Keratinocyte (primary cell): ENCODE measurements at regions not wholly inside any gene's neighbourhood (a gene's known extent, or its start where the extent isn't known, plus 50 kb on each side); places are given as distances from the start of the nearest gene placed in this dataset.
A peak's percentile ranks its signal among the peaks of the same experiment; 100 is the strongest.

ENCODE experiments used
- DNase-seq: peaks from one replicate; pipeline ENCODE4 v3.0.0-alpha.2; 2011; ENCODE audit warnings: low read depth, missing footprints, low spot score
- FAIRE-seq: peaks from 2 replicates; lab custom pipeline; 2011; peaks lifted over from hg19 to GRCh38; lab: Jason Lieb, UNC
- H2AFZ ChIP-seq: 2 replicates; pipeline ENCODE4 v1.6.0; 2012; ENCODE audit warnings: low read length, control low read depth, inconsistent platforms; ENCODE audit not compliant: control insufficient read depth
- H3K27ac ChIP-seq: 2 replicates; pipeline ENCODE4 v1.5.1; 2011; ENCODE audit warnings: low read length; ENCODE audit not compliant: control insufficient read depth, insufficient read depth
- H3K27me3 ChIP-seq: 3 replicates; pipeline ENCODE4 v1.6.0; 2011; ENCODE audit warnings: low read length; ENCODE audit not compliant: control insufficient read depth, insufficient read depth; ENCODE audit errors: extremely low read depth
- H3K36me3 ChIP-seq, 2 experiments: 2 replicates in 1 of 2; 3 replicates in 1 of 2; pipeline ENCODE4 v1.5.1; 2011; ENCODE audit warnings: low read length in 2 of 2, mild to moderate bottlenecking in 1 of 2; ENCODE audit not compliant: control insufficient read depth in 2 of 2, insufficient read depth in 2 of 2; ENCODE audit errors: extremely low read depth in 1 of 2
- H3K4me1 ChIP-seq: 3 replicates; pipeline ENCODE4 v1.5.1; 2011; ENCODE audit warnings: low read length; ENCODE audit not compliant: control insufficient read depth, insufficient read depth; ENCODE audit errors: extremely low read depth
- H3K4me2 ChIP-seq: 3 replicates; pipeline ENCODE4 v1.6.0; 2011; ENCODE audit warnings: low read depth, low read length; ENCODE audit not compliant: control insufficient read depth, insufficient read depth; ENCODE audit errors: extremely low read depth
- H3K4me3 ChIP-seq, 3 experiments: fragments of 200-600 bp in 1 of 3; sonication (generic) in 1 of 3; 2 replicates in 2 of 3; 3 replicates in 1 of 3; pipeline ENCODE4 v1.5.1; 2011 to 2016; ENCODE audit warnings: low read length in 3 of 3, mild to moderate bottlenecking in 3 of 3, control low read depth in 2 of 3, inconsistent platforms in 1 of 3, low read depth in 1 of 3, mixed read lengths in 1 of 3, mixed run types in 1 of 3, moderate library complexity in 1 of 3; ENCODE audit not compliant: control insufficient read depth in 2 of 3, insufficient read depth in 2 of 3; ENCODE audit errors: extremely low read depth in 1 of 3
- H3K79me2 ChIP-seq: 2 replicates; pipeline ENCODE4 v1.6.0; 2012; ENCODE audit warnings: low read length; ENCODE audit not compliant: control insufficient read depth, insufficient read depth
- H3K9ac ChIP-seq: 3 replicates; pipeline ENCODE4 v1.6.0; 2011; ENCODE audit warnings: low read length; ENCODE audit not compliant: control insufficient read depth, insufficient read depth; ENCODE audit errors: extremely low read depth
- H3K9me1 ChIP-seq: 3 replicates; pipeline ENCODE4 v1.6.0; 2011; ENCODE audit warnings: low read length; ENCODE audit not compliant: control insufficient read depth, insufficient read depth; ENCODE audit errors: extremely low read depth
- H3K9me3 ChIP-seq: 2 replicates; pipeline ENCODE4 v1.5.1; 2012; ENCODE audit warnings: low read depth, low read length; ENCODE audit not compliant: control insufficient read depth
- H4K20me1 ChIP-seq: 3 replicates; pipeline ENCODE4 v1.6.0; 2011; ENCODE audit warnings: low read length; ENCODE audit not compliant: control insufficient read depth, insufficient read depth; ENCODE audit errors: extremely low read depth
- CTCF ChIP-seq, 3 experiments: IDR thresholded peaks in 1 of 3; conservative IDR thresholded peaks in 1 of 3; optimal IDR thresholded peaks in 1 of 3; 2 replicates in 2 of 3; 3 replicates in 1 of 3; pipeline versions ENCODE3 to v1.5.1; 2011; ENCODE audit warnings: low read length in 3 of 3, mild to moderate bottlenecking in 3 of 3, moderate library complexity in 2 of 3, control low read depth in 1 of 3, inconsistent platforms in 1 of 3; ENCODE audit not compliant: insufficient read depth in 2 of 3; ENCODE audit errors: extremely low read depth in 1 of 3
- EZH2 ChIP-seq: IDR thresholded peaks from one replicate; pipeline ENCODE4 v1.6.1; 2012; ENCODE audit warnings: inconsistent platforms, mild to moderate bottlenecking, low read length, moderate library complexity
- dilution Hi-C: fragments of 300-500 bp; cut with MboI; formaldehyde crosslinking; loops from one replicate; pipeline ENCODE4 v1.7.0; 2020; ENCODE audit warnings: low sequenced_read_pairs; ENCODE audit not compliant: extremely low pct_ligation_motif_present

GRCh38 chr2:145569108-145569507, 1049.2 kb upstream of the ZEB2 start:
- Histone ChIP-seq H2AFZ (no peak overlapping the region), H3K4me3 (no peak overlapping the region), H3K79me2 (no peaks in the 10 kb centered on the region), H3K27ac (no peak overlapping the region), H4K20me1 (no peaks in the 10 kb centered on the region), H3K9me1 (no peaks in the 10 kb centered on the region), H3K36me3 (no peaks in the 10 kb centered on the region), H3K27me3 (no peaks in the 10 kb centered on the region), H3K9me3 (no peaks in the 10 kb centered on the region), H3K4me2 (no peak overlapping the region), H3K9ac (no peak overlapping the region), H3K4me1 (no peaks in the 10 kb centered on the region)
- DNase-seq = no peak
- dilution Hi-C loops = no loop called here
- no peak for TF ChIP-seq EZH2
- no peak for FAIRE-seq

GRCh38 chr2:145563741-145564615, 1044.1 kb upstream of the ZEB2 start:
- peak overlapping the region; percentile 19 for H3K27ac ChIP-seq
- H3K9me1 ChIP-seq = no peaks in the 10 kb centered on the region
- H3K79me2 ChIP-seq = no peaks in the 10 kb centered on the region
- no peak overlapping the region for H3K4me2 ChIP-seq
- no peaks in the 10 kb centered on the region for H3K36me3 ChIP-seq
- no peaks in the 10 kb centered on the region for H3K27me3 ChIP-seq
- no peak overlapping the region for H2AFZ ChIP-seq
- H3K9ac ChIP-seq = no peak overlapping the region
- H3K9me3 ChIP-seq = no peaks in the 10 kb centered on the region
- no peak overlapping the region for H3K4me3 ChIP-seq
- H4K20me1 ChIP-seq = no peaks in the 10 kb centered on the region
- DNase-seq (no peak), FAIRE-seq (peak; percentile 67)
- H3K4me1 ChIP-seq = no peaks in the 10 kb centered on the region
- TF ChIP-seq EZH2 (no peak), CTCF (optimal IDR thresholded peaks at IDR 0.05 in 1 of 3, IDR thresholded peaks at IDR 0.05 in 1 of 3, conservative IDR thresholded peaks at IDR 0.05 in 1 of 3; ENCODE audit: extremely low read depth in 1 of 3, insufficient read depth in 2 of 3, low read length in 3 of 3) (no peak)
- dilution Hi-C loops = no loop called here
